ENCODE measurements at regions not wholly inside any gene's neighbourhood (a gene's known extent, or its start where the extent isn't known, plus 50 kb on each side); places are given as distances from the start of the nearest gene placed in this dataset.

DNA sequence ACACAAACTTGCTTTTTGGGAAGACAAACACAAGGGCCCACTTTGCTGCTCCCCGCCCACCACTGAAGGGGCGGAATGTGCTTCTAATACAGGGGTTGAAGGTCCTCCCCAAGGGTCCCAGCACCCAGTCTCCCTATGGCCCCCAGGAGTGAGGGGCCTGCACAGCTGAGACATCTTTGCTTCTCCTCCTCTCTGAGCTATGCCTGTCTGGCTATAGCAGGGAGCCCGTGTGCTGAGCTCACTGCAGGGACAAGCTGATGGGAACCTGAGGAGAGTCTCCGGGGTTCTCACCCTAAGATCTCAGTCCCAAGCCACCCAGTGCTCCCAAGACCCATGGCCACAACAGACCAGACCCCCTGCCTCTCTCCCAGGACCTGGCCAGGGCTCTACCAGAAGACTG lies 61.1 kb upstream of the ACAN start:
- no peak overlapping the region for H3K4me2 ChIP-seq (replicated peaks; ENCODE audit: extremely low read depth, low read length, poor library complexity, severe bottlenecking)
- Mint-ChIP-seq H3K36me3 (no peaks in the 10 kb centered on the region), H3K27me3 (ENCODE audit: low read depth in 3 of 3) (peaks cover 4 to 12% (median 7%) of the 10 kb centered on the region in 3 donors), H3K27ac (peak overlapping the region in 1 of 7 donors; percentile 28), H3K4me3 (no peak overlapping the region), H3K4me1 (no peaks in the 10 kb centered on the region), H3K9me3 (peaks cover 0 to 5% (median 0%) of the 10 kb centered on the region in 7 donors)
- no peak overlapping the region for H3K9ac ChIP-seq (ENCODE audit: insufficient read depth, low read length, poor library complexity, severe bottlenecking)
- H3K79me2 ChIP-seq (ENCODE audit: insufficient read depth, low read length): no peaks in the 10 kb centered on the region
- H2AFZ ChIP-seq (ENCODE audit: insufficient read depth, low read depth, low read length, poor library complexity, severe bottlenecking): no peak overlapping the region
- no peak for DNase-seq
- H3K4me1 ChIP-seq (ENCODE audit: control insufficient read depth in 1 of 2, insufficient read depth in 2 of 2, low read length in 2 of 2): no peaks in the 10 kb centered on the region
- TF ChIP-seq, protein P1, sequence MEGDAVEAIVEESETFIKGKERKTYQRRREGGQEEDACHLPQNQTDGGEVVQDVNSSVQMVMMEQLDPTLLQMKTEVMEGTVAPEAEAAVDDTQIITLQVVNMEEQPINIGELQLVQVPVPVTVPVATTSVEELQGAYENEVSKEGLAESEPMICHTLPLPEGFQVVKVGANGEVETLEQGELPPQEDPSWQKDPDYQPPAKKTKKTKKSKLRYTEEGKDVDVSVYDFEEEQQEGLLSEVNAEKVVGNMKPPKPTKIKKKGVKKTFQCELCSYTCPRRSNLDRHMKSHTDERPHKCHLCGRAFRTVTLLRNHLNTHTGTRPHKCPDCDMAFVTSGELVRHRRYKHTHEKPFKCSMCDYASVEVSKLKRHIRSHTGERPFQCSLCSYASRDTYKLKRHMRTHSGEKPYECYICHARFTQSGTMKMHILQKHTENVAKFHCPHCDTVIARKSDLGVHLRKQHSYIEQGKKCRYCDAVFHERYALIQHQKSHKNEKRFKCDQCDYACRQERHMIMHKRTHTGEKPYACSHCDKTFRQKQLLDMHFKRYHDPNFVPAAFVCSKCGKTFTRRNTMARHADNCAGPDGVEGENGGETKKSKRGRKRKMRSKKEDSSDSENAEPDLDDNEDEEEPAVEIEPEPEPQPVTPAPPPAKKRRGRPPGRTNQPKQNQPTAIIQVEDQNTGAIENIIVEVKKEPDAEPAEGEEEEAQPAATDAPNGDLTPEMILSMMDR (IDR thresholded peaks at IDR 0.05): no peak
- no peak overlapping the region for H3K4me3 ChIP-seq (replicated peaks in 1 of 3; ENCODE audit: low read depth in 2 of 3, low read length in 3 of 3)
- no peaks in the 10 kb centered on the region for H3K36me3 ChIP-seq (replicated peaks in 1 of 2; ENCODE audit: control insufficient read depth in 1 of 2, insufficient read depth in 2 of 2, low read length in 2 of 2)
- no peaks in the 10 kb centered on the region for H3K27me3 ChIP-seq (ENCODE audit: control insufficient read depth in 2 of 2, insufficient read depth in 2 of 2, low read length in 2 of 2)
- H3K27ac ChIP-seq (ENCODE audit: low read depth in 1 of 2, low read length in 2 of 2): no peak overlapping the region
- H3K9me3 ChIP-seq (replicated peaks in 1 of 2; ENCODE audit: control insufficient read depth in 1 of 2, insufficient read depth in 1 of 2, low read length in 2 of 2): no peaks in the 10 kb centered on the region
- WGBS (ENCODE audit: insufficient coverage): 97% methylated on average over 4 of the region's 4 CpGs
- no peaks in the 10 kb centered on the region for H4K20me1 ChIP-seq (ENCODE audit: insufficient read depth, low read length)
- intact Hi-C loops (cut with micrococcal nuclease): no loop called here

DNA sequence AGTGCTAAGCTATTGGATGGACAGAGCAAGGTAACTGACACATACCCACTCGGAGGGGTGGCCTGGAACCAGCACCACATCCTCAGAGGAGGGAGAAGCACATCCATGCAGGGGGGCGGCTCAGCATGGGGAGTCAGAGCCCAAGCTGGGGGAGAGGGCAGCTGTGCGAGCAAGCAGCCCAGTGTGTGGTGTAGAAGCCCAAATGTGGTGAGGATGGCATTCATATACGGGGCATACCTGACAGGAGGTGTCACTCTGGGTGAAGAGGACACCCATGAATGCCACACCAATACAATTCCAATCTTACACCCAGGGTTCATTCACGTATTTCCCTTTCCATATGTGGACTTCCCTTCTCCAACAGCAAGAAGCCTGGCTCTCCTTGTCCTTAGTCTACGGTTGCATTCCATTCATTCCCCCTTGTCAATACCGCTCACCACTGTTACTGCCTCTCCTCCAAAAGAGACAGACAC lies 58.7 kb upstream of the ACAN start:
- no peak overlapping the region for H3K4me2 ChIP-seq (replicated peaks; ENCODE audit: extremely low read depth, low read length, poor library complexity, severe bottlenecking)
- H3K9me3 ChIP-seq (replicated peaks in 1 of 2; ENCODE audit: control insufficient read depth in 1 of 2, insufficient read depth in 1 of 2, low read length in 2 of 2): no peaks in the 10 kb centered on the region
- no peak overlapping the region for H3K9ac ChIP-seq (ENCODE audit: insufficient read depth, low read length, poor library complexity, severe bottlenecking)
- H3K36me3 ChIP-seq (replicated peaks in 1 of 2; ENCODE audit: control insufficient read depth in 1 of 2, insufficient read depth in 2 of 2, low read length in 2 of 2): no peaks in the 10 kb centered on the region
- peaks cover 0 to 2% (median 0%) of the 10 kb centered on the region in 7 donors for H3K9me3 Mint-ChIP-seq
- no peak overlapping the region for H3K27ac Mint-ChIP-seq
- no peak overlapping the region for H3K4me3 Mint-ChIP-seq
- H3K36me3 Mint-ChIP-seq: no peaks in the 10 kb centered on the region
- H3K27ac ChIP-seq (ENCODE audit: low read depth in 1 of 2, low read length in 2 of 2): no peak overlapping the region
- no peaks in the 10 kb centered on the region for H3K4me1 ChIP-seq (ENCODE audit: control insufficient read depth in 1 of 2, insufficient read depth in 2 of 2, low read length in 2 of 2)
- H3K4me3 ChIP-seq (replicated peaks in 1 of 3; ENCODE audit: low read depth in 2 of 3, low read length in 3 of 3): no peak overlapping the region
- no peaks in the 10 kb centered on the region for H3K4me1 Mint-ChIP-seq
- H3K27me3 Mint-ChIP-seq (ENCODE audit: low read depth in 3 of 3): peaks cover 8 to 16% (median 10%) of the 10 kb centered on the region in 3 donors
- intact Hi-C loops (cut with micrococcal nuclease): no loop called here
- no peaks in the 10 kb centered on the region for H4K20me1 ChIP-seq (ENCODE audit: insufficient read depth, low read length)
- no peak overlapping the region for H2AFZ ChIP-seq (ENCODE audit: insufficient read depth, low read depth, low read length, poor library complexity, severe bottlenecking)
- WGBS (ENCODE audit: insufficient coverage): 83% methylated on average over 6 of the region's 7 CpGs
- H3K27me3 ChIP-seq (ENCODE audit: control insufficient read depth in 2 of 2, insufficient read depth in 2 of 2, low read length in 2 of 2): no peaks in the 10 kb centered on the region
- H3K79me2 ChIP-seq (ENCODE audit: insufficient read depth, low read length): no peaks in the 10 kb centered on the region
- DNase-seq: no peak
- TF ChIP-seq, protein P1 (IDR thresholded peaks at IDR 0.05): no peak
